ENCODE measurements at regions not wholly inside any gene's neighbourhood (a gene's known extent, or its start where the extent isn't known, plus 50 kb on each side); places are given as distances from the start of the nearest gene placed in this dataset.

GRCh38 chr7:46257761-46258448, 336.8 kb upstream of the IGFBP3 start:
- no peak overlapping the region for H3K27ac Mint-ChIP-seq
- H3K27me3 Mint-ChIP-seq = no peaks in the 10 kb centered on the region
- H3K4me3 Mint-ChIP-seq = no peak overlapping the region
- H3K9me3 Mint-ChIP-seq = peaks cover 13 to 29% (median 23%) of the 10 kb centered on the region in 3 donors
- no peaks in the 10 kb centered on the region for H3K4me1 Mint-ChIP-seq
- Histone ChIP-seq H3K27ac (ENCODE audit: low read length) (no peak overlapping the region), H3K27me3 (replicated peaks in 1 of 2; ENCODE audit: control insufficient read depth in 2 of 2, extremely low read depth in 1 of 2, insufficient read depth in 2 of 2, low read length in 1 of 2) (no peaks in the 10 kb centered on the region), H3K4me1 (ENCODE audit: control insufficient read depth in 1 of 2, extremely low read depth in 1 of 2, insufficient read depth in 2 of 2, low read length in 2 of 2) (no peaks in the 10 kb centered on the region), H3K9me3 (no peaks in the 10 kb centered on the region), H3K4me3 (ENCODE audit: control insufficient read depth in 1 of 2, extremely low read depth in 1 of 2, low read length in 1 of 2) (no peak overlapping the region), H3K36me3 (ENCODE audit: control insufficient read depth in 2 of 2, extremely low read depth in 1 of 2, insufficient read depth in 1 of 2, low read length in 1 of 2) (no peaks in the 10 kb centered on the region)
- DNase-seq = no peak
- ChIA-PET CTCF (no interaction called here), POLR2A (no interaction called here)
- WGBS (ENCODE audit: insufficient coverage) = 100% methylated on average over 2 of the region's 3 CpGs
- H3K36me3 Mint-ChIP-seq = no peaks in the 10 kb centered on the region
- ATAC-seq (replicated peaks in 1 of 4) = no peak

- Histone ChIP-seq H3K27ac (ENCODE audit: low read length) (no peak overlapping the region), H3K4me1 (ENCODE audit: control insufficient read depth in 1 of 2, extremely low read depth in 1 of 2, insufficient read depth in 2 of 2, low read length in 2 of 2) (no peaks in the 10 kb centered on the region), H3K9me3 (no peaks in the 10 kb centered on the region), H3K27me3 (replicated peaks in 1 of 2; ENCODE audit: control insufficient read depth in 2 of 2, extremely low read depth in 1 of 2, insufficient read depth in 2 of 2, low read length in 1 of 2) (no peaks in the 10 kb centered on the region), H3K4me3 (ENCODE audit: control insufficient read depth in 1 of 2, extremely low read depth in 1 of 2, low read length in 1 of 2) (no peak overlapping the region), H3K36me3 (ENCODE audit: control insufficient read depth in 2 of 2, extremely low read depth in 1 of 2, insufficient read depth in 1 of 2, low read length in 1 of 2) (no peaks in the 10 kb centered on the region)
- DNase-seq (no peak), ATAC-seq (replicated peaks in 1 of 4) (no peak)
- CTCF ChIA-PET = no interaction called here
- H3K36me3 Mint-ChIP-seq = no peaks in the 10 kb centered on the region
- H3K4me3 Mint-ChIP-seq = no peak overlapping the region
- no peak overlapping the region for H3K27ac Mint-ChIP-seq
- POLR2A ChIA-PET = interaction anchor here in 1 of 2 donors (0.6 kb wide), 1 partner anchor 1880 kb away, joined by 3 read pairs; no protein-coding TSS in a partner anchor
- H3K4me1 Mint-ChIP-seq = no peaks in the 10 kb centered on the region
- 79% methylated on average over 4 of the region's 8 CpGs for WGBS (ENCODE audit: insufficient coverage)
- no peaks in the 10 kb centered on the region for H3K27me3 Mint-ChIP-seq
- H3K9me3 Mint-ChIP-seq = peaks cover 12 to 28% (median 22%) of the 10 kb centered on the region in 3 donors
Observed at GRCh38 chr7:46256870-46257661, 336.0 kb upstream of the IGFBP3 start.

- ATAC-seq (replicated peaks in 1 of 4) (no peak), DNase-seq (no peak)
- Histone ChIP-seq H3K4me3 (ENCODE audit: control insufficient read depth in 1 of 2, extremely low read depth in 1 of 2, low read length in 1 of 2) (no peak overlapping the region), H3K27ac (ENCODE audit: low read length) (no peak overlapping the region), H3K27me3 (replicated peaks in 1 of 2; ENCODE audit: control insufficient read depth in 2 of 2, extremely low read depth in 1 of 2, insufficient read depth in 2 of 2, low read length in 1 of 2) (no peaks in the 10 kb centered on the region), H3K36me3 (ENCODE audit: control insufficient read depth in 2 of 2, extremely low read depth in 1 of 2, insufficient read depth in 1 of 2, low read length in 1 of 2) (no peaks in the 10 kb centered on the region), H3K4me1 (ENCODE audit: control insufficient read depth in 1 of 2, extremely low read depth in 1 of 2, insufficient read depth in 2 of 2, low read length in 2 of 2) (no peaks in the 10 kb centered on the region), H3K9me3 (no peaks in the 10 kb centered on the region)
- Mint-ChIP-seq H3K4me1 (no peaks in the 10 kb centered on the region), H3K4me3 (no peak overlapping the region), H3K27me3 (no peaks in the 10 kb centered on the region), H3K27ac (no peak overlapping the region), H3K36me3 (no peaks in the 10 kb centered on the region), H3K9me3 (peaks cover 5 to 16% (median 9%) of the 10 kb centered on the region in 3 donors)
- CTCF ChIA-PET = no interaction called here
- WGBS (ENCODE audit: insufficient coverage) = 63% methylated on average over 1 of the region's 1 CpG
- POLR2A ChIA-PET = no interaction called here
Observed at GRCh38 chr7:46253520-46253919, 332.4 kb upstream of the IGFBP3 start.

- no peaks in the 10 kb centered on the region for H3K27me3 Mint-ChIP-seq
- POLR2A ChIA-PET = no interaction called here
- no peaks in the 10 kb centered on the region for H3K36me3 Mint-ChIP-seq
- no CpG with 5 or more reads among the region's 1 CpG for WGBS (ENCODE audit: insufficient coverage)
- H3K4me3 ChIP-seq (ENCODE audit: control insufficient read depth in 1 of 2, extremely low read depth in 1 of 2, low read length in 1 of 2) = no peak overlapping the region
- no peaks in the 10 kb centered on the region for H3K4me1 Mint-ChIP-seq
- H3K9me3 Mint-ChIP-seq = peaks cover 4 to 8% (median 5%) of the 10 kb centered on the region in 3 donors
- no peaks in the 10 kb centered on the region for H3K27me3 ChIP-seq (replicated peaks in 1 of 2; ENCODE audit: control insufficient read depth in 2 of 2, extremely low read depth in 1 of 2, insufficient read depth in 2 of 2, low read length in 1 of 2)
- no peaks in the 10 kb centered on the region for H3K9me3 ChIP-seq
- no peak overlapping the region for H3K4me3 Mint-ChIP-seq
- H3K4me1 ChIP-seq (ENCODE audit: control insufficient read depth in 1 of 2, extremely low read depth in 1 of 2, insufficient read depth in 2 of 2, low read length in 2 of 2) = no peaks in the 10 kb centered on the region
- H3K27ac Mint-ChIP-seq = no peak overlapping the region
- CTCF ChIA-PET = no interaction called here
- no peak overlapping the region for H3K27ac ChIP-seq (ENCODE audit: low read length)
- no peaks in the 10 kb centered on the region for H3K36me3 ChIP-seq (ENCODE audit: control insufficient read depth in 2 of 2, extremely low read depth in 1 of 2, insufficient read depth in 1 of 2, low read length in 1 of 2)
- DNase-seq = no peak
- no peak for ATAC-seq (replicated peaks in 1 of 4)
Observed at GRCh38 chr7:46247664-46248063, 326.6 kb upstream of the IGFBP3 start.

GRCh38 chr7:46245586-46246111, 324.6 kb upstream of the IGFBP3 start:
- ATAC-seq (replicated peaks in 1 of 4) = no peak
- no peak for DNase-seq
- Mint-ChIP-seq H3K4me1 (no peaks in the 10 kb centered on the region), H3K36me3 (no peaks in the 10 kb centered on the region), H3K9me3 (peaks cover 3 to 8% (median 4%) of the 10 kb centered on the region in 3 donors), H3K4me3 (no peak overlapping the region), H3K27me3 (no peaks in the 10 kb centered on the region), H3K27ac (no peak overlapping the region)
- no peaks in the 10 kb centered on the region for H3K9me3 ChIP-seq
- H3K36me3 ChIP-seq (ENCODE audit: control insufficient read depth in 2 of 2, extremely low read depth in 1 of 2, insufficient read depth in 1 of 2, low read length in 1 of 2) = no peaks in the 10 kb centered on the region
- no peaks in the 10 kb centered on the region for H3K27me3 ChIP-seq (replicated peaks in 1 of 2; ENCODE audit: control insufficient read depth in 2 of 2, extremely low read depth in 1 of 2, insufficient read depth in 2 of 2, low read length in 1 of 2)
- 58% methylated on average over 3 of the region's 4 CpGs for WGBS (ENCODE audit: insufficient coverage)
- no peaks in the 10 kb centered on the region for H3K4me1 ChIP-seq (ENCODE audit: control insufficient read depth in 1 of 2, extremely low read depth in 1 of 2, insufficient read depth in 2 of 2, low read length in 2 of 2)
- POLR2A ChIA-PET = no interaction called here
- H3K27ac ChIP-seq (ENCODE audit: low read length) = no peak overlapping the region
- H3K4me3 ChIP-seq (ENCODE audit: control insufficient read depth in 1 of 2, extremely low read depth in 1 of 2, low read length in 1 of 2) = no peak overlapping the region
- CTCF ChIA-PET = no interaction called here

GRCh38 chr7:46244757-46245156, 323.7 kb upstream of the IGFBP3 start:
- no peaks in the 10 kb centered on the region for H3K4me1 ChIP-seq (ENCODE audit: control insufficient read depth in 1 of 2, extremely low read depth in 1 of 2, insufficient read depth in 2 of 2, low read length in 2 of 2)
- ATAC-seq (replicated peaks in 1 of 4) (no peak), DNase-seq (no peak)
- ChIA-PET POLR2A (no interaction called here), CTCF (no interaction called here)
- no peaks in the 10 kb centered on the region for H3K9me3 ChIP-seq
- H3K36me3 Mint-ChIP-seq = no peaks in the 10 kb centered on the region
- H3K4me1 Mint-ChIP-seq = no peaks in the 10 kb centered on the region
- H3K27me3 Mint-ChIP-seq = no peaks in the 10 kb centered on the region
- H3K36me3 ChIP-seq (ENCODE audit: control insufficient read depth in 2 of 2, extremely low read depth in 1 of 2, insufficient read depth in 1 of 2, low read length in 1 of 2) = no peaks in the 10 kb centered on the region
- H3K4me3 ChIP-seq (ENCODE audit: control insufficient read depth in 1 of 2, extremely low read depth in 1 of 2, low read length in 1 of 2) = no peak overlapping the region
- 60% methylated on average over 1 of the region's 2 CpGs for WGBS (ENCODE audit: insufficient coverage)
- no peaks in the 10 kb centered on the region for H3K27me3 ChIP-seq (replicated peaks in 1 of 2; ENCODE audit: control insufficient read depth in 2 of 2, extremely low read depth in 1 of 2, insufficient read depth in 2 of 2, low read length in 1 of 2)
- peaks cover 3 to 8% (median 4%) of the 10 kb centered on the region in 3 donors for H3K9me3 Mint-ChIP-seq
- no peak overlapping the region for H3K27ac ChIP-seq (ENCODE audit: low read length)
- no peak overlapping the region for H3K27ac Mint-ChIP-seq
- no peak overlapping the region for H3K4me3 Mint-ChIP-seq

Measured in T-cell (primary cell).